ENCODE measurements at regions not wholly inside any gene's neighbourhood (a gene's known extent, or its start where the extent isn't known, plus 50 kb on each side); places are given as distances from the start of the nearest gene placed in this dataset.

GRCh38 chr16:65658787-65659220 is 536.9 kb upstream of the CDH11 start:
- Histone ChIP-seq H3K4me3 (no peak overlapping the region), H3K27me3 (no peaks in the 10 kb centered on the region), H3K9me3 (no peaks in the 10 kb centered on the region), H3K4me1 (peaks cover 0 to 9% of the 10 kb centered on the region in 2 donors), H3K27ac (peak overlapping the region; percentile 42 to 48), H3K36me3 (no peaks in the 10 kb centered on the region)
- no peak for TF ChIP-seq POLR2A (IDR thresholded peaks at IDR 0.05)
- TF ChIP-seq POLR2AphosphoS5 (IDR thresholded peaks at IDR 0.05): no peak
- no peak for TF ChIP-seq CTCF (IDR thresholded peaks at IDR 0.05)
- DNase-seq (ENCODE audit: low spot score in 2 of 2): no peak
- intact Hi-C loops (cut with DNase I; ENCODE audit: low total_unique reads): no loop called here

- peak overlapping the region; percentile 42 to 48 for H3K27ac ChIP-seq
- intact Hi-C loops (cut with DNase I; ENCODE audit: low total_unique reads): no loop called here
- H3K36me3 ChIP-seq: no peaks in the 10 kb centered on the region
- H3K27me3 ChIP-seq: no peaks in the 10 kb centered on the region
- H3K4me1 ChIP-seq: peaks cover 0 to 9% of the 10 kb centered on the region in 2 donors
- TF ChIP-seq POLR2AphosphoS5 (IDR thresholded peaks at IDR 0.05) (peak in 2 of 3 donors; percentile 58 to 61), POLR2A (IDR thresholded peaks at IDR 0.05) (no peak), CTCF (IDR thresholded peaks at IDR 0.05) (no peak)
- H3K9me3 ChIP-seq: no peaks in the 10 kb centered on the region
- DNase-seq (ENCODE audit: low spot score in 2 of 2): peak in 1 of 2 donors; percentile 91
- H3K4me3 ChIP-seq: no peak overlapping the region
These were observed 536.5 kb upstream of the CDH11 start for GRCh38 chr16:65658349-65658748.

DNA sequence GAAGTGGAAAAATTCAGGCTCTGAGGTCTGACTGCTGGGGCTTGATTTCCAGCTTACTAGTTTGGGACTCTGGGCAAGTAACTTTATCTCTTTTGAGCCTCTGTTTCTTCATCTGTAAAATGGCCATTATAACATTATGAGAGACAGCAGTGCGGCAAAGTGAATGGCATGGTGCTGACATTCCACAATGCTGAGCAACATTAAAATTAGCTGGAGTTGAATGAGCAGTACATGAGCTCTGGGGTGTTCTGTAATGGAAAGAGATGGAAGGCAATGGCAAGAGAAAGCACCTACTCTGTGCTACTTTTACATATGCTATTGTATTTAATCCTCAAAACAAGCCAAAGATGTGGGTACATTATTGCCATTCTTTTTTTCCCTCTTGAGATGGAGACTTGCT is 535.7 kb upstream of the CDH11 start:
- TF ChIP-seq CTCF (IDR thresholded peaks at IDR 0.05) (no peak), POLR2AphosphoS5 (IDR thresholded peaks at IDR 0.05) (no peak), POLR2A (IDR thresholded peaks at IDR 0.05) (no peak)
- intact Hi-C loops (cut with DNase I; ENCODE audit: low total_unique reads): no loop called here
- DNase-seq (ENCODE audit: low spot score in 2 of 2): no peak
- Histone ChIP-seq H3K4me3 (no peak overlapping the region), H3K4me1 (peaks cover 0 to 9% of the 10 kb centered on the region in 2 donors), H3K36me3 (no peaks in the 10 kb centered on the region), H3K9me3 (no peaks in the 10 kb centered on the region), H3K27ac (peak overlapping the region in 1 of 2 donors; percentile 42), H3K27me3 (no peaks in the 10 kb centered on the region)

GRCh38 chr16:65657071-65657494 is 535.2 kb upstream of the CDH11 start:
- intact Hi-C loops (cut with DNase I; ENCODE audit: low total_unique reads): no loop called here
- no peaks in the 10 kb centered on the region for H3K27me3 ChIP-seq
- H3K9me3 ChIP-seq: no peaks in the 10 kb centered on the region
- no peak overlapping the region for H3K4me3 ChIP-seq
- no peaks in the 10 kb centered on the region for H3K36me3 ChIP-seq
- H3K27ac ChIP-seq: peak overlapping the region in 1 of 2 donors; percentile 42
- H3K4me1 ChIP-seq: peaks cover 0 to 9% of the 10 kb centered on the region in 2 donors
- DNase-seq (ENCODE audit: low spot score in 2 of 2): no peak
- TF ChIP-seq POLR2AphosphoS5 (IDR thresholded peaks at IDR 0.05) (no peak), POLR2A (IDR thresholded peaks at IDR 0.05) (no peak), CTCF (IDR thresholded peaks at IDR 0.05) (no peak)

DNA sequence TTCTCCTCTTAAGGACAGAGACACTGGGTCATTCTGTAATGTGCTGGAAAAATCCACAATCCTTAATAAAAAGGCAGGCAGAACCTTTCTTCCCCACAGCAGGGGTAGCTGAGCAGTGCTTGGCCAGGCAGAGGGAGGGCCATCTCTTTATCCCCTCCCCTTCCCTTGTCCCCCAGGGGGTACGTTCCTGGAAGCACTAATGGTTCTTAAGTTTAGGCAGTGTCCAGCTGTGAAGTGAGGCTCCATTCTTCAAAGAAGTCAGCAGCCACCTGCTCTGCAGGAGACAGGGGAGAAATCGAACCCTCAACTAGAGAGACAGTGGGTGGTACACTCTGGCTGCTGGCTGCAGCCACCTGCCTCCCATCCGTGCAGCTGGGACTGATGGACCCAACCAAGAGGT is 533.9 kb upstream of the CDH11 start:
- Histone ChIP-seq H3K36me3 (no peaks in the 10 kb centered on the region), H3K9me3 (no peaks in the 10 kb centered on the region), H3K27me3 (no peaks in the 10 kb centered on the region), H3K4me3 (no peak overlapping the region), H3K27ac (no peak overlapping the region), H3K4me1 (peaks cover 0 to 9% of the 10 kb centered on the region in 2 donors)
- no peak for DNase-seq (ENCODE audit: low spot score in 2 of 2)
- TF ChIP-seq POLR2AphosphoS5 (IDR thresholded peaks at IDR 0.05): no peak
- TF ChIP-seq POLR2A (IDR thresholded peaks at IDR 0.05): no peak
- TF ChIP-seq CTCF (IDR thresholded peaks at IDR 0.05): no peak
- intact Hi-C loops (cut with DNase I; ENCODE audit: low total_unique reads): no loop called here

All from breast epithelium (tissue), 4 donors.